NCI-H1048 (cell line): ENCODE measurements at regions not wholly inside any gene's neighbourhood (a gene's known extent, or its start where the extent isn't known, plus 50 kb on each side); places are given as distances from the start of the nearest gene placed in this dataset.

Experiments
- DNase-seq: peaks from one replicate; lab custom pipeline; 2025; lab: John Stamatoyannopoulos, UW

- no peak for DNase-seq
These were observed 896.3 kb upstream of the HS3ST1 start for GRCh38 chr4:12324965-12325364.

GRCh38 chr4:12319765-12320164 is 891.1 kb upstream of the HS3ST1 start:
- no peak for DNase-seq

GRCh38 chr4:12304905-12305304 is 876.2 kb upstream of the HS3ST1 start:
- no peak for DNase-seq

- DNase-seq = no peak
These were observed 867.7 kb upstream of the HS3ST1 start for GRCh38 chr4:12296366-12296765.

- DNase-seq = no peak
These were observed 865.3 kb upstream of the HS3ST1 start for GRCh38 chr4:12293906-12294525.

GRCh38 chr4:12286351-12286750 is 857.7 kb upstream of the HS3ST1 start:
- DNase-seq = no peak

GRCh38 chr4:12270546-12270945 is 841.9 kb upstream of the HS3ST1 start:
- peak; percentile 12 for DNase-seq

- no peak for DNase-seq
These were observed 836.9 kb upstream of the HS3ST1 start for GRCh38 chr4:12265554-12265953.

- no peak for DNase-seq
These were observed 831.8 kb upstream of the HS3ST1 start for GRCh38 chr4:12260453-12260852.

GRCh38 chr4:12244973-12245372 is 816.3 kb upstream of the HS3ST1 start:
- DNase-seq = no peak

GRCh38 chr4:12242354-12242753 is 813.7 kb upstream of the HS3ST1 start:
- DNase-seq = no peak

GRCh38 chr4:12239897-12240636 is 811.4 kb upstream of the HS3ST1 start:
- DNase-seq = no peak

GRCh38 chr4:12231098-12231497 is 802.4 kb upstream of the HS3ST1 start:
- no peak for DNase-seq

GRCh38 chr4:12221031-12221430 is 792.3 kb upstream of the HS3ST1 start:
- DNase-seq = no peak

GRCh38 chr4:12211636-12212035 is 782.9 kb upstream of the HS3ST1 start:
- DNase-seq = no peak

GRCh38 chr4:12207396-12207795 is 778.7 kb upstream of the HS3ST1 start:
- no peak for DNase-seq

- DNase-seq = no peak
These were observed 777.4 kb upstream of the HS3ST1 start for GRCh38 chr4:12206091-12206490.

- no peak for DNase-seq
These were observed 775.3 kb upstream of the HS3ST1 start for GRCh38 chr4:12203945-12204344.

GRCh38 chr4:12200226-12200625 is 771.5 kb upstream of the HS3ST1 start:
- no peak for DNase-seq

GRCh38 chr4:12186526-12186925 is 757.8 kb upstream of the HS3ST1 start:
- DNase-seq = no peak

GRCh38 chr4:12178614-12179610 is 750.2 kb upstream of the HS3ST1 start:
- no peak for DNase-seq

GRCh38 chr4:12177416-12177815 is 748.7 kb upstream of the HS3ST1 start:
- DNase-seq = no peak

GRCh38 chr4:12173496-12173895 is 744.8 kb upstream of the HS3ST1 start:
- DNase-seq = no peak
